HEK293T (cell line): ENCODE measurements at regions not wholly inside any gene's neighbourhood (a gene's known extent, or its start where the extent isn't known, plus 50 kb on each side); places are given as distances from the start of the nearest gene placed in this dataset.

Source experiments
- CTCF ChIA-PET: fragments of 350-600 bp; formaldehyde crosslinking; extraction: SDS; loops from one replicate; lab custom pipeline; 2021; ENCODE audit warnings: antibody characterized with exemption, inconsistent platforms; lab: Yijun Ruan, JAX
- POLR2A ChIA-PET: fragments of 350-600 bp; formaldehyde crosslinking; extraction: SDS; loops from one replicate; lab custom pipeline; 2020; ENCODE audit warnings: antibody characterized with exemption, inconsistent platforms; lab: Yijun Ruan, JAX
- DNase-seq: peaks from one replicate; pipeline ENCODE4 v3.0.0; 2012; ENCODE audit warnings: mixed read lengths; ENCODE audit errors: extremely low spot score
- ARNT ChIP-seq: fragments of 450-650 bp; IDR thresholded peaks from 2 replicates; pipeline ENCODE4 v1.6.1; 2017; ENCODE audit warnings: mild to moderate bottlenecking
- BHLHE40 ChIP-seq: fragments of 450-650 bp; IDR thresholded peaks from 2 replicates; pipeline ENCODE4 v1.6.1; 2016; ENCODE audit warnings: mild to moderate bottlenecking, moderate library complexity, borderline replicate concordance
- CTBP1 ChIP-seq: fragments of 450-650 bp; IDR thresholded peaks from 2 replicates; pipeline ENCODE4 v1.6.1; 2016; ENCODE audit warnings: borderline replicate concordance
- ELF4 ChIP-seq: fragments of 450-650 bp; IDR thresholded peaks from 2 replicates; pipeline ENCODE4 v1.6.1; 2017; ENCODE audit warnings: antibody characterized with exemption
- FOXA1 ChIP-seq: fragments of 450-650 bp; IDR thresholded peaks from 2 replicates; pipeline ENCODE4 v1.6.1; 2016; ENCODE audit warnings: mild to moderate bottlenecking
- FOXK2 ChIP-seq: fragments of 450-650 bp; IDR thresholded peaks from 2 replicates; pipeline ENCODE4 v1.6.1; 2016; ENCODE audit warnings: mild to moderate bottlenecking
- FOXM1 ChIP-seq: fragments of 450-650 bp; IDR thresholded peaks from 2 replicates; pipeline ENCODE4 v1.6.1; 2017; ENCODE audit warnings: mild to moderate bottlenecking, borderline replicate concordance
- HDGF ChIP-seq: fragments of 450-650 bp; IDR thresholded peaks from 2 replicates; pipeline ENCODE4 v1.6.1; 2017; ENCODE audit warnings: antibody characterized with exemption, borderline replicate concordance
- L3MBTL2 ChIP-seq: fragments of 450-650 bp; conservative IDR thresholded peaks from 2 replicates; pipeline ENCODE4 v1.6.1; 2016; ENCODE audit warnings: mild to moderate bottlenecking
- LEF1 ChIP-seq: fragments of 450-650 bp; IDR thresholded peaks from 2 replicates; pipeline ENCODE4 v1.6.1; 2017; ENCODE audit warnings: mild to moderate bottlenecking, borderline replicate concordance
- NFRKB ChIP-seq: fragments of 450-650 bp; IDR thresholded peaks from 2 replicates; pipeline ENCODE4 v1.6.1; 2016; ENCODE audit warnings: mild to moderate bottlenecking, moderate library complexity
- PKNOX1 ChIP-seq: fragments of 450-650 bp; IDR thresholded peaks from 2 replicates; pipeline ENCODE4 v1.6.1; 2016
- SP1 ChIP-seq: fragments of 450-650 bp; IDR thresholded peaks from 2 replicates; pipeline ENCODE4 v1.6.1; 2017
- SUZ12 ChIP-seq: fragments of 450-650 bp; IDR thresholded peaks from 2 replicates; pipeline ENCODE4 v1.6.1; 2016; ENCODE audit warnings: mild to moderate bottlenecking
- TARDBP ChIP-seq: fragments of 450-650 bp; IDR thresholded peaks from 2 replicates; pipeline ENCODE4 v1.6.1; 2016
- ZNF384 ChIP-seq: fragments of 450-650 bp; IDR thresholded peaks from 2 replicates; pipeline ENCODE4 v1.6.1; 2016

- no peak for TF ChIP-seq NFRKB
- TF ChIP-seq L3MBTL2 = no peak
- TF ChIP-seq PKNOX1 = no peak
- no peak for TF ChIP-seq FOXA1
- TF ChIP-seq BHLHE40 = no peak
- ChIA-PET POLR2A (no interaction called here), CTCF (no interaction called here)
- DNase-seq = no peak
Measured at GRCh38 chr5:38718771-38719391, 126.9 kb upstream of the OSMR start.

- no peak for TF ChIP-seq HDGF
- TF ChIP-seq PKNOX1 = no peak
- TF ChIP-seq TARDBP = no peak
- no peak for TF ChIP-seq SP1
- no peak for TF ChIP-seq ZNF384
- TF ChIP-seq FOXA1 = no peak
- TF ChIP-seq SUZ12 = no peak
- no peak for TF ChIP-seq LEF1
- ChIA-PET CTCF (no interaction called here), POLR2A (no interaction called here)
- no peak for DNase-seq
Measured at GRCh38 chr5:38719403-38719802, 126.4 kb upstream of the OSMR start.

DNA sequence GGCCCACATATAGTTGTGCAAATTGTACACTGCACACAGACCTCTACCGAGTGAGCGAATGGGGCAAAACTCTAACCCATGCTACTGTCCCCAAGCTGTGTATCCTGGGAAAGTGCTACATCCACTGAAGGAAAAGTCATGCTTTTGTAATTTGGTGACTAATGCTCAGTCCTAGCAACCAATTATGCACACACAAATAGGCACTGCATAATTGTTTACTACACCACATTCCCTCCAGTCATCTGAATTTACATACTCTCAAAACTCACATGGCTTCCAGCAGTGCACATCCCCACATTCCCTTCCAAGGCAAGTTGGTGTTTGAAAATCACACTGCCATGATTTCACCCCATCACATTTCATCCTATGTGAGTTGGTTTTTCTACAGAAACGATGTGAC is 125.9 kb upstream of the OSMR start:
- TF ChIP-seq FOXM1 = no peak
- TF ChIP-seq NFRKB = no peak
- no peak for TF ChIP-seq CTBP1
- TF ChIP-seq FOXK2 = no peak
- no peak for TF ChIP-seq L3MBTL2
- no peak for TF ChIP-seq FOXA1
- TF ChIP-seq SUZ12 = no peak
- TF ChIP-seq ZNF384 = no peak
- TF ChIP-seq LEF1 = no peak
- no peak for TF ChIP-seq BHLHE40
- TF ChIP-seq ELF4 = no peak
- TF ChIP-seq ARNT = no peak
- no peak for TF ChIP-seq HDGF
- no peak for TF ChIP-seq TARDBP
- no peak for TF ChIP-seq SP1
- POLR2A ChIA-PET = no interaction called here
- CTCF ChIA-PET = interaction anchor here (0.6 kb wide), 1 partner anchor 278 kb away, joined by 3 read pairs; no protein-coding TSS in a partner anchor
- no peak for DNase-seq

- CTCF ChIA-PET = no interaction called here
- TF ChIP-seq BHLHE40 (no peak), PKNOX1 (no peak), FOXK2 (no peak)
- no peak for DNase-seq
- POLR2A ChIA-PET = no interaction called here
Measured at GRCh38 chr5:38720554-38721361, 125.1 kb upstream of the OSMR start.

- TF ChIP-seq HDGF (no peak), SP1 (no peak), TARDBP (no peak), ELF4 (no peak), LEF1 (no peak), SUZ12 (no peak), FOXM1 (no peak), FOXK2 (no peak), NFRKB (no peak), FOXA1 (no peak), L3MBTL2 (no peak), ZNF384 (no peak), PKNOX1 (no peak), ARNT (no peak), CTBP1 (no peak)
- ChIA-PET CTCF (interaction anchor here (0.7 to 1.4 kb wide), 2 partner anchors 29 to 281 kb away, joined by 3 to 4 read pairs; no protein-coding TSS in a partner anchor), POLR2A (no interaction called here)
- DNase-seq = no peak
Measured at GRCh38 chr5:38722918-38723317, 122.9 kb upstream of the OSMR start.

DNA sequence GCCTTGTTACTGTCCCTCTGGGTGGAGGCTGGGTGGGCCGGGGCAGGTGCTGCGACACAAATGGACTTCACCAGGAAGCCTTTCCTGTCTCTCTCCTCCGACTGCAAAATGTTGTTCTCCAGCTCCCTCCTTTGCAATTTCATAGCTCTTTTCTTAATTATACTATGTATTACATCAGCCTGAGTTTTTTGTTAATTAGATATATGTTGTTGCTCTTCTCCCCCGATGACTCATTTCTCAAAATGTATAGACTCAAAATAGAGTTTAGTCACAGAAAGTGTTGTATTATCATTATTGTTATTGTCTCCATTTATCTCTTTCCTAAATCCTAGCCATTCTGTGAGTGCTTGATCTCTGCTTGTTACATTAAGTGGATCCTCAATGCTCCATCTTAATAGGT is 122.4 kb upstream of the OSMR start:
- TF ChIP-seq L3MBTL2 (no peak), BHLHE40 (no peak), FOXA1 (no peak)
- ChIA-PET CTCF (interaction anchor here (1.4 kb wide), 1 partner anchor 281 kb away, joined by 4 read pairs; no protein-coding TSS in a partner anchor), POLR2A (no interaction called here)
- no peak for DNase-seq
